HEK293 (cell line): ENCODE measurements at regions not wholly inside any gene's neighbourhood (a gene's known extent, or its start where the extent isn't known, plus 50 kb on each side); places are given as distances from the start of the nearest gene placed in this dataset.

Experiments used
- CTCF ChIA-PET: fragments of 350-600 bp; formaldehyde crosslinking; extraction: SDS; loops from one replicate; lab custom pipeline; 2021; ENCODE audit warnings: antibody characterized with exemption; lab: Yijun Ruan, JAX
- POLR2A ChIA-PET: fragments of 300-600 bp; formaldehyde crosslinking; extraction: SDS; loops from one replicate; lab custom pipeline; 2020; ENCODE audit warnings: antibody characterized with exemption, inconsistent platforms; lab: Yijun Ruan, JAX
- H3K27ac ChIP-seq: fragments of 200-500 bp; sonication (Bioruptor generic); 2 replicates; pipeline ENCODE4 v1.5.1; 2014; ENCODE audit warnings: low read depth, low read length, control low read depth, inconsistent platforms; ENCODE audit errors: extremely low read depth
- H3K36me3 ChIP-seq, 2 experiments: fragments of 200-500 bp in 1 of 2; sonication (Bioruptor generic) in 1 of 2; 1 replicate in 1 of 2; 2 replicates in 1 of 2; pipeline ENCODE4 v1.5.1; 2014 to 2017; ENCODE audit warnings: inconsistent platforms in 2 of 2, low read length in 2 of 2; ENCODE audit not compliant: control insufficient read depth in 2 of 2, insufficient read depth in 1 of 2
- H3K4me1 ChIP-seq: fragments of 200-500 bp; sonication (Bioruptor generic); 2 replicates; pipeline ENCODE4 v1.5.1; 2014; ENCODE audit warnings: mild to moderate bottlenecking, low read length, inconsistent platforms; ENCODE audit not compliant: control insufficient read depth, insufficient read depth
- H3K4me3 ChIP-seq: 2 replicates; pipeline ENCODE4 v1.5.1; 2011; ENCODE audit warnings: low read depth, mild to moderate bottlenecking, control low read depth, low read length, moderate library complexity
- H3K9me3 ChIP-seq: fragments of 200-500 bp; sonication (Bioruptor generic); 2 replicates; pipeline ENCODE4 v1.5.1; 2014; ENCODE audit warnings: low read depth, low read length, inconsistent platforms; ENCODE audit not compliant: control insufficient read depth, insufficient read depth
- FEZF1 ChIP-seq: fragments of 450-650 bp; formaldehyde crosslinking; IDR thresholded peaks from 2 replicates; pipeline ENCODE4 v1.5.1; 2016; ENCODE audit warnings: missing biosample characterization, missing genetic modification characterization
- HOXC10 ChIP-seq: sonication (generic); formaldehyde crosslinking; IDR thresholded peaks from 2 replicates; pipeline ENCODE4 v1.8.1; 2023; ENCODE audit warnings: mild to moderate bottlenecking, missing genetic modification reagents
- KLF16 ChIP-seq: fragments of 450-650 bp; formaldehyde crosslinking; IDR thresholded peaks from 2 replicates; pipeline ENCODE4 v1.5.1; 2017; ENCODE audit warnings: missing biosample characterization, missing genetic modification characterization
- OSR2 ChIP-seq: fragments of 450-650 bp; formaldehyde crosslinking; IDR thresholded peaks from 2 replicates; pipeline ENCODE4 v1.5.1; 2016; ENCODE audit warnings: missing biosample characterization, missing genetic modification characterization
- RBAK ChIP-seq: fragments of 450-650 bp; formaldehyde crosslinking; IDR thresholded peaks from 2 replicates; pipeline ENCODE4 v1.5.1; 2016; ENCODE audit warnings: missing biosample characterization, missing genetic modification characterization
- SP7 ChIP-seq: fragments of 450-650 bp; formaldehyde crosslinking; IDR thresholded peaks from 2 replicates; pipeline ENCODE4 v1.5.1; 2016; ENCODE audit warnings: missing biosample characterization, missing genetic modification characterization
- YY1 ChIP-seq: fragments of 450-650 bp; formaldehyde crosslinking; IDR thresholded peaks from 2 replicates; pipeline ENCODE4 v1.5.1; 2018; ENCODE audit warnings: missing biosample characterization, missing genetic modification characterization
- ZEB2 ChIP-seq: fragments of 450-650 bp; formaldehyde crosslinking; IDR thresholded peaks from 2 replicates; pipeline ENCODE4 v1.5.1; 2016; ENCODE audit warnings: missing biosample characterization, missing genetic modification characterization
- ZFHX2 ChIP-seq: fragments of 450-650 bp; formaldehyde crosslinking; conservative IDR thresholded peaks from 2 replicates; pipeline ENCODE4 v1.5.1; 2016; ENCODE audit warnings: missing biosample characterization, missing genetic modification characterization
- ZNF132 ChIP-seq: fragments of 450-650 bp; formaldehyde crosslinking; IDR thresholded peaks from 2 replicates; pipeline ENCODE4 v1.5.1; 2017; ENCODE audit warnings: missing biosample characterization, missing genetic modification characterization, borderline replicate concordance
- ZNF138 ChIP-seq: fragments of 450-650 bp; formaldehyde crosslinking; IDR thresholded peaks from 2 replicates; pipeline ENCODE4 v1.5.1; 2016; ENCODE audit warnings: missing biosample characterization, missing genetic modification characterization, borderline replicate concordance
- ZNF155 ChIP-seq: fragments of 450-650 bp; formaldehyde crosslinking; IDR thresholded peaks from 2 replicates; pipeline ENCODE4 v1.5.1; 2016; ENCODE audit warnings: missing biosample characterization, missing genetic modification characterization
- ZNF16 ChIP-seq: fragments of 450-650 bp; formaldehyde crosslinking; IDR thresholded peaks from 2 replicates; pipeline ENCODE4 v1.5.1; 2016; ENCODE audit warnings: low read depth, missing biosample characterization, missing genetic modification characterization
- ZNF184 ChIP-seq: fragments of 450-650 bp; IDR thresholded peaks from 2 replicates; pipeline ENCODE4 v1.5.1; 2018; ENCODE audit warnings: missing biosample characterization, mild to moderate bottlenecking, missing genetic modification characterization
- ZNF23 ChIP-seq: fragments of 450-650 bp; formaldehyde crosslinking; IDR thresholded peaks from 2 replicates; pipeline ENCODE4 v1.5.1; 2016; ENCODE audit warnings: missing biosample characterization, missing genetic modification characterization, borderline replicate concordance
- ZNF350 ChIP-seq: fragments of 450-650 bp; formaldehyde crosslinking; IDR thresholded peaks from 2 replicates; pipeline ENCODE4 v1.5.0; 2017; ENCODE audit warnings: missing biosample characterization, mild to moderate bottlenecking, missing genetic modification characterization
- ZNF501 ChIP-seq: fragments of 450-650 bp; formaldehyde crosslinking; IDR thresholded peaks from 2 replicates; pipeline ENCODE4 v1.5.1; 2016; ENCODE audit warnings: missing biosample characterization, missing genetic modification characterization
- ZNF544 ChIP-seq: fragments of 450-650 bp; formaldehyde crosslinking; IDR thresholded peaks from 2 replicates; pipeline ENCODE4 v1.5.0; 2017; ENCODE audit warnings: missing biosample characterization, missing genetic modification characterization
- ZNF621 ChIP-seq: fragments of 450-650 bp; formaldehyde crosslinking; IDR thresholded peaks from 2 replicates; pipeline ENCODE4 v1.5.1; 2017; ENCODE audit warnings: missing biosample characterization, missing genetic modification characterization
- ZNF624 ChIP-seq: fragments of 450-650 bp; formaldehyde crosslinking; IDR thresholded peaks from 2 replicates; pipeline ENCODE4 v1.5.1; 2017; ENCODE audit warnings: missing biosample characterization, missing genetic modification characterization
- ZNF660 ChIP-seq: fragments of 450-650 bp; IDR thresholded peaks from 2 replicates; pipeline ENCODE4 v1.5.1; 2018; ENCODE audit warnings: missing biosample characterization, mild to moderate bottlenecking, missing genetic modification characterization
- ZNF701 ChIP-seq: fragments of 450-650 bp; formaldehyde crosslinking; IDR thresholded peaks from 2 replicates; pipeline ENCODE4 v1.5.1; 2016; ENCODE audit warnings: missing biosample characterization, missing genetic modification characterization
- ZSCAN30 ChIP-seq: fragments of 450-650 bp; IDR thresholded peaks from 2 replicates; pipeline ENCODE4 v1.5.1; 2018; ENCODE audit warnings: missing biosample characterization, mild to moderate bottlenecking, missing genetic modification characterization, moderate library complexity
- ZXDB ChIP-seq: fragments of 450-650 bp; formaldehyde crosslinking; IDR thresholded peaks from 2 replicates; pipeline ENCODE4 v1.5.1; 2016; ENCODE audit warnings: missing biosample characterization, missing genetic modification characterization
- TF ChIP-seq, protein P1 (sequence below): fragments of 450-650 bp; formaldehyde crosslinking; IDR thresholded peaks from 2 replicates; pipeline ENCODE4 v1.5.1; 2016; ENCODE audit warnings: missing biosample characterization, missing genetic modification characterization, borderline replicate concordance
- TF ChIP-seq, protein P2 (sequence below): fragments of 450-650 bp; formaldehyde crosslinking; IDR thresholded peaks from 2 replicates; pipeline ENCODE4 v1.5.1; 2016; ENCODE audit warnings: missing biosample characterization, missing genetic modification characterization
- TF ChIP-seq, protein P3 (sequence below): fragments of 450-650 bp; formaldehyde crosslinking; IDR thresholded peaks from 2 replicates; pipeline ENCODE4 v1.5.1; 2016; ENCODE audit warnings: missing biosample characterization, missing genetic modification characterization, borderline replicate concordance
- TF ChIP-seq, protein P4 (sequence below): fragments of 450-650 bp; formaldehyde crosslinking; IDR thresholded peaks from 2 replicates; pipeline ENCODE4 v1.5.1; 2016; ENCODE audit warnings: missing biosample characterization, missing genetic modification characterization

DNA sequence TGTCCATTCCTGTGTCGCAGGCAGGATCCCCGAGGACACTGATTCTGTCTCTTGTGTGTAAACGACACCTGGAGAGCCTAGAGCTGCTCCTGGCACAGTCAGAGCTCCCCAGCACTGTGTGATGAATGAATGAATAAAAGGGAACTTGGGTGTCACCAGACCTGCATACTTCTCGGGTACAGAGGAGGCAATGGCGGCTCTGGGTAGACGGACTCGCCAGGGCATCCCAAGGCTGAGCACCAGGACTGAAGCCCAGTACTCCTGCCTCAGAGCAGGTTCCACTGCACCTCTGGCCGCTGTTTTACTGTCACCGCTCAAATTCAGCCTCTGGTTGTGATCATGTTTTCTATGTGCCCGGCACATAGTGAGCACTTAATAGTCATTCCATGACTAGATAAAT, 255.8 kb downstream of the GLRX3 start:
- Histone ChIP-seq H3K9me3 (no peaks in the 10 kb centered on the region), H3K27ac (no peak overlapping the region)
- CTCF ChIA-PET = no interaction called here
- TF ChIP-seq KLF16 (tag by site-specific recombination) (no peak), ZNF138 (no peak), ZNF23 (tag by site-specific recombination) (no peak), ZEB2 (tag by site-specific recombination) (no peak), ZNF155 (tag by site-specific recombination) (no peak), ZNF350 (no peak), HOXC10 (CRISPR knock-in tag) (no peak)
- TF ChIP-seq, protein P1, sequence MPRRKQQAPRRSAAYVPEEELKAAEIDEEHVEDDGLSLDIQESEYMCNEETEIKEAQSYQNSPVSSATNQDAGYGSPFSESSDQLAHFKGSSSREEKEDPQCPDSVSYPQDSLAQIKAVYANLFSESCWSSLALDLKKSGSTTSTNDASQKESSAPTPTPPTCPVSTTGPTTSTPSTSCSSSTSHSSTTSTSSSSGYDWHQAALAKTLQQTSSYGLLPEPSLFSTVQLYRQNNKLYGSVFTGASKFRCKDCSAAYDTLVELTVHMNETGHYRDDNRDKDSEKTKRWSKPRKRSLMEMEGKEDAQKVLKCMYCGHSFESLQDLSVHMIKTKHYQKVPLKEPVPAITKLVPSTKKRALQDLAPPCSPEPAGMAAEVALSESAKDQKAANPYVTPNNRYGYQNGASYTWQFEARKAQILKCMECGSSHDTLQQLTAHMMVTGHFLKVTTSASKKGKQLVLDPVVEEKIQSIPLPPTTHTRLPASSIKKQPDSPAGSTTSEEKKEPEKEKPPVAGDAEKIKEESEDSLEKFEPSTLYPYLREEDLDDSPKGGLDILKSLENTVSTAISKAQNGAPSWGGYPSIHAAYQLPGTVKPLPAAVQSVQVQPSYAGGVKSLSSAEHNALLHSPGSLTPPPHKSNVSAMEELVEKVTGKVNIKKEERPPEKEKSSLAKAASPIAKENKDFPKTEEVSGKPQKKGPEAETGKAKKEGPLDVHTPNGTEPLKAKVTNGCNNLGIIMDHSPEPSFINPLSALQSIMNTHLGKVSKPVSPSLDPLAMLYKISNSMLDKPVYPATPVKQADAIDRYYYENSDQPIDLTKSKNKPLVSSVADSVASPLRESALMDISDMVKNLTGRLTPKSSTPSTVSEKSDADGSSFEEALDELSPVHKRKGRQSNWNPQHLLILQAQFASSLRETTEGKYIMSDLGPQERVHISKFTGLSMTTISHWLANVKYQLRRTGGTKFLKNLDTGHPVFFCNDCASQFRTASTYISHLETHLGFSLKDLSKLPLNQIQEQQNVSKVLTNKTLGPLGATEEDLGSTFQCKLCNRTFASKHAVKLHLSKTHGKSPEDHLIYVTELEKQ (tag by site-specific recombination) = no peak
- TF ChIP-seq, all 188 proteins: peak for 0
- no peak overlapping the region for H3K4me3 ChIP-seq
- H3K4me1 ChIP-seq = no peaks in the 10 kb centered on the region
- H3K36me3 ChIP-seq = no peaks in the 10 kb centered on the region
- POLR2A ChIA-PET = no interaction called here

DNA sequence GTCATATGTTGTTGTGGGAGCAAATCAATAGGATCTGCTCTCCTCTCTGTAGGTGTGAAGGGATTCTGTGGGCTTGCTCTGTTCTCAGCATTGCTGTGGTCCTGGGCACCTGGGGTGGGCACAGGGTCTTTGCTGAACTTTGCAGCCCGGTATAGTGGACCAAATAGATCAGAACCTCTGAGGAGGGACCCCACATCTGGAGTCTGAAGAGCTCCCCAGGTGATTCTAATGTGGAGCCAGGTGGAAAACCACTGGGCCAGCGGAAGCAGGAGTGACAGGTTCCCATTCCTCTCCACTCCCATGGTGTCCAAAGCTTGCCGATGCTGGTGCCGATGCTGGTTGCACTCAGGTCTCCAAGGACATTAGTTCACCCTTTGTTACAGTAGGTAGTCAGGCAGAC, 257.2 kb downstream of the GLRX3 start:
- H3K4me1 ChIP-seq = no peaks in the 10 kb centered on the region
- no peak for TF ChIP-seq FEZF1 (tag by site-specific recombination)
- TF ChIP-seq OSR2 (tag by site-specific recombination) = no peak
- TF ChIP-seq ZNF184 (tag by site-specific recombination) = no peak
- TF ChIP-seq ZXDB (tag by site-specific recombination) = no peak
- TF ChIP-seq, protein P2, sequence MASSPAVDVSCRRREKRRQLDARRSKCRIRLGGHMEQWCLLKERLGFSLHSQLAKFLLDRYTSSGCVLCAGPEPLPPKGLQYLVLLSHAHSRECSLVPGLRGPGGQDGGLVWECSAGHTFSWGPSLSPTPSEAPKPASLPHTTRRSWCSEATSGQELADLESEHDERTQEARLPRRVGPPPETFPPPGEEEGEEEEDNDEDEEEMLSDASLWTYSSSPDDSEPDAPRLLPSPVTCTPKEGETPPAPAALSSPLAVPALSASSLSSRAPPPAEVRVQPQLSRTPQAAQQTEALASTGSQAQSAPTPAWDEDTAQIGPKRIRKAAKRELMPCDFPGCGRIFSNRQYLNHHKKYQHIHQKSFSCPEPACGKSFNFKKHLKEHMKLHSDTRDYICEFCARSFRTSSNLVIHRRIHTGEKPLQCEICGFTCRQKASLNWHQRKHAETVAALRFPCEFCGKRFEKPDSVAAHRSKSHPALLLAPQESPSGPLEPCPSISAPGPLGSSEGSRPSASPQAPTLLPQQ (tag by site-specific recombination) = no peak
- no peak for TF ChIP-seq ZNF701 (tag by site-specific recombination)
- TF ChIP-seq ZNF501 (tag by site-specific recombination) = no peak
- no peak for TF ChIP-seq ZFHX2
- no peak for TF ChIP-seq ZNF660
- TF ChIP-seq ZSCAN30 (tag by site-specific recombination) = no peak
- no peak for TF ChIP-seq SP7 (tag by site-specific recombination)
- TF ChIP-seq ZNF132 (tag by site-specific recombination) = no peak
- TF ChIP-seq, protein P3, sequence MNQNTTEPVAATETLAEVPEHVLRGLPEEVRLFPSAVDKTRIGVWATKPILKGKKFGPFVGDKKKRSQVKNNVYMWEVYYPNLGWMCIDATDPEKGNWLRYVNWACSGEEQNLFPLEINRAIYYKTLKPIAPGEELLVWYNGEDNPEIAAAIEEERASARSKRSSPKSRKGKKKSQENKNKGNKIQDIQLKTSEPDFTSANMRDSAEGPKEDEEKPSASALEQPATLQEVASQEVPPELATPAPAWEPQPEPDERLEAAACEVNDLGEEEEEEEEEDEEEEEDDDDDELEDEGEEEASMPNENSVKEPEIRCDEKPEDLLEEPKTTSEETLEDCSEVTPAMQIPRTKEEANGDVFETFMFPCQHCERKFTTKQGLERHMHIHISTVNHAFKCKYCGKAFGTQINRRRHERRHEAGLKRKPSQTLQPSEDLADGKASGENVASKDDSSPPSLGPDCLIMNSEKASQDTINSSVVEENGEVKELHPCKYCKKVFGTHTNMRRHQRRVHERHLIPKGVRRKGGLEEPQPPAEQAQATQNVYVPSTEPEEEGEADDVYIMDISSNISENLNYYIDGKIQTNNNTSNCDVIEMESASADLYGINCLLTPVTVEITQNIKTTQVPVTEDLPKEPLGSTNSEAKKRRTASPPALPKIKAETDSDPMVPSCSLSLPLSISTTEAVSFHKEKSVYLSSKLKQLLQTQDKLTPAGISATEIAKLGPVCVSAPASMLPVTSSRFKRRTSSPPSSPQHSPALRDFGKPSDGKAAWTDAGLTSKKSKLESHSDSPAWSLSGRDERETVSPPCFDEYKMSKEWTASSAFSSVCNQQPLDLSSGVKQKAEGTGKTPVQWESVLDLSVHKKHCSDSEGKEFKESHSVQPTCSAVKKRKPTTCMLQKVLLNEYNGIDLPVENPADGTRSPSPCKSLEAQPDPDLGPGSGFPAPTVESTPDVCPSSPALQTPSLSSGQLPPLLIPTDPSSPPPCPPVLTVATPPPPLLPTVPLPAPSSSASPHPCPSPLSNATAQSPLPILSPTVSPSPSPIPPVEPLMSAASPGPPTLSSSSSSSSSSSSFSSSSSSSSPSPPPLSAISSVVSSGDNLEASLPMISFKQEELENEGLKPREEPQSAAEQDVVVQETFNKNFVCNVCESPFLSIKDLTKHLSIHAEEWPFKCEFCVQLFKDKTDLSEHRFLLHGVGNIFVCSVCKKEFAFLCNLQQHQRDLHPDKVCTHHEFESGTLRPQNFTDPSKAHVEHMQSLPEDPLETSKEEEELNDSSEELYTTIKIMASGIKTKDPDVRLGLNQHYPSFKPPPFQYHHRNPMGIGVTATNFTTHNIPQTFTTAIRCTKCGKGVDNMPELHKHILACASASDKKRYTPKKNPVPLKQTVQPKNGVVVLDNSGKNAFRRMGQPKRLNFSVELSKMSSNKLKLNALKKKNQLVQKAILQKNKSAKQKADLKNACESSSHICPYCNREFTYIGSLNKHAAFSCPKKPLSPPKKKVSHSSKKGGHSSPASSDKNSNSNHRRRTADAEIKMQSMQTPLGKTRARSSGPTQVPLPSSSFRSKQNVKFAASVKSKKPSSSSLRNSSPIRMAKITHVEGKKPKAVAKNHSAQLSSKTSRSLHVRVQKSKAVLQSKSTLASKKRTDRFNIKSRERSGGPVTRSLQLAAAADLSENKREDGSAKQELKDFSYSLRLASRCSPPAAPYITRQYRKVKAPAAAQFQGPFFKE = no peak
- no peak for TF ChIP-seq ZNF544 (tag by site-specific recombination)
- no peak for TF ChIP-seq ZNF624 (tag by site-specific recombination)
- TF ChIP-seq ZNF621 (tag by site-specific recombination) = no peak
- no peak for TF ChIP-seq RBAK
- TF ChIP-seq, protein P4, sequence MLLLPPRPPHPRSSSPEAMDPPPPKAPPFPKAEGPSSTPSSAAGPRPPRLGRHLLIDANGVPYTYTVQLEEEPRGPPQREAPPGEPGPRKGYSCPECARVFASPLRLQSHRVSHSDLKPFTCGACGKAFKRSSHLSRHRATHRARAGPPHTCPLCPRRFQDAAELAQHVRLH = no peak
- TF ChIP-seq YY1 = no peak
- no peak for TF ChIP-seq ZNF16 (tag by site-specific recombination)
- no peak overlapping the region for H3K27ac ChIP-seq
- H3K4me3 ChIP-seq = no peak overlapping the region
- POLR2A ChIA-PET = no interaction called here
- no peaks in the 10 kb centered on the region for H3K36me3 ChIP-seq
- H3K9me3 ChIP-seq = no peaks in the 10 kb centered on the region
- CTCF ChIA-PET = no interaction called here
